ENCODE measurements at regions not wholly inside any gene's neighbourhood (a gene's known extent, or its start where the extent isn't known, plus 50 kb on each side); places are given as distances from the start of the nearest gene placed in this dataset.

DNA sequence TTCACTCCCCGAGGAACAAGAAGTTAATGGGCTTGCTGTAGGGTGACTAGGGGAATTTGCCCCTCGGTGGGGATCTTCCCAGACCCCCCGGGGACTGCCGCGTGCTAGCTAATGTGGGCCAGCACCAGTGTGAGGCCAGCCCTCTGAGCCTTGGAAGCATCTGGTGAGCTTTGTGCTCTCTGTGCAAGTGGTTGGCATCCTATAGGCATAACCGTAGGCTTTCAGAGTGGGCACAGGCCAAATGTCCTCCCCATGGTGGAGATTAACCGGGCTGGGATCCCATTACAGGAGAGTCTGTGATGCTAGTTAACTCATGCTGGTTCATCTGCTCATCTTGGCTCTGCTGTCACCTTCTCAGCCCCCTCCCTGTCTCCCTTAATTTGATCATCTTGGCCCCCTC is 125.7 kb downstream of the TRIM29 start:
- Histone ChIP-seq H3K4me3 (replicated peaks in 1 of 3; ENCODE audit: low read depth in 2 of 3, low read length in 3 of 3) (no peak overlapping the region), H3K79me2 (ENCODE audit: insufficient read depth, low read length) (no peaks in the 10 kb centered on the region), H4K20me1 (ENCODE audit: insufficient read depth, low read length) (no peaks in the 10 kb centered on the region), H3K4me1 (ENCODE audit: control insufficient read depth in 1 of 2, insufficient read depth in 2 of 2, low read length in 2 of 2) (no peaks in the 10 kb centered on the region), H2AFZ (ENCODE audit: insufficient read depth, low read depth, low read length, poor library complexity, severe bottlenecking) (no peak overlapping the region), H3K9ac (ENCODE audit: insufficient read depth, low read length, poor library complexity, severe bottlenecking) (no peak overlapping the region), H3K27ac (ENCODE audit: low read depth in 1 of 2, low read length in 2 of 2) (no peak overlapping the region), H3K9me3 (replicated peaks in 1 of 2; ENCODE audit: control insufficient read depth in 1 of 2, insufficient read depth in 1 of 2, low read length in 2 of 2) (no peaks in the 10 kb centered on the region), H3K36me3 (replicated peaks in 1 of 2; ENCODE audit: control insufficient read depth in 1 of 2, insufficient read depth in 2 of 2, low read length in 2 of 2) (no peaks in the 10 kb centered on the region), H3K27me3 (ENCODE audit: control insufficient read depth in 2 of 2, insufficient read depth in 2 of 2, low read length in 2 of 2) (peaks cover 0 to 9% of the 10 kb centered on the region in 2 donors), H3K4me2 (replicated peaks; ENCODE audit: extremely low read depth, low read length, poor library complexity, severe bottlenecking) (no peak overlapping the region)
- Mint-ChIP-seq H3K4me1 (no peaks in the 10 kb centered on the region), H3K4me3 (no peak overlapping the region), H3K27ac (no peak overlapping the region), H3K27me3 (ENCODE audit: low read depth in 3 of 3) (peaks cover 25 to 38% (median 35%) of the 10 kb centered on the region in 3 donors), H3K9me3 (no peaks in the 10 kb centered on the region), H3K36me3 (no peaks in the 10 kb centered on the region)
- TF ChIP-seq, protein P1, sequence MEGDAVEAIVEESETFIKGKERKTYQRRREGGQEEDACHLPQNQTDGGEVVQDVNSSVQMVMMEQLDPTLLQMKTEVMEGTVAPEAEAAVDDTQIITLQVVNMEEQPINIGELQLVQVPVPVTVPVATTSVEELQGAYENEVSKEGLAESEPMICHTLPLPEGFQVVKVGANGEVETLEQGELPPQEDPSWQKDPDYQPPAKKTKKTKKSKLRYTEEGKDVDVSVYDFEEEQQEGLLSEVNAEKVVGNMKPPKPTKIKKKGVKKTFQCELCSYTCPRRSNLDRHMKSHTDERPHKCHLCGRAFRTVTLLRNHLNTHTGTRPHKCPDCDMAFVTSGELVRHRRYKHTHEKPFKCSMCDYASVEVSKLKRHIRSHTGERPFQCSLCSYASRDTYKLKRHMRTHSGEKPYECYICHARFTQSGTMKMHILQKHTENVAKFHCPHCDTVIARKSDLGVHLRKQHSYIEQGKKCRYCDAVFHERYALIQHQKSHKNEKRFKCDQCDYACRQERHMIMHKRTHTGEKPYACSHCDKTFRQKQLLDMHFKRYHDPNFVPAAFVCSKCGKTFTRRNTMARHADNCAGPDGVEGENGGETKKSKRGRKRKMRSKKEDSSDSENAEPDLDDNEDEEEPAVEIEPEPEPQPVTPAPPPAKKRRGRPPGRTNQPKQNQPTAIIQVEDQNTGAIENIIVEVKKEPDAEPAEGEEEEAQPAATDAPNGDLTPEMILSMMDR (IDR thresholded peaks at IDR 0.05): no peak
- 69% methylated on average over 7 of the region's 7 CpGs for WGBS (ENCODE audit: insufficient coverage)
- intact Hi-C loops (cut with micrococcal nuclease): no loop called here
- no peak for DNase-seq

DNA sequence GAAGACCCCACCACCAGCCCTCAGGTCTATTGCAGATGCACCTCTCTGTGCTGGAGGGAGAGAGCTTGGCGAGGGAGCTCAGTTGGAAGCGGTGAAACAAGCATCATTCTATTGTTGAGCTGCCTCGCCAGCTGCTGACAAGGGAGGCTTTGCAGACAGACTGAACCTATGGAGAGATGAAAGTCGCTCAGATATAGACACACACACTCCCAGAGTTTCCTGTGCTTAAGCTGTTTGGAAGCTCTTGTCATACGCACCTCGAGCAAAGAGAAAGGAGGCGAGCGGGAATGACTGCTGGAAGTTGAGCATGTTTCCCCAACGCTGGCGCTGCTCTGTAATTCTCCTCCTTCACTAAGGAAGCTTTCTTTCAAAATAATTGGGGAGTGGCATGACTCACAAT is 126.1 kb downstream of the TRIM29 start:
- TF ChIP-seq, protein P1 (IDR thresholded peaks at IDR 0.05): no peak
- Histone ChIP-seq H3K79me2 (ENCODE audit: insufficient read depth, low read length) (no peaks in the 10 kb centered on the region), H3K4me3 (replicated peaks in 1 of 3; ENCODE audit: low read depth in 2 of 3, low read length in 3 of 3) (no peak overlapping the region), H3K9ac (ENCODE audit: insufficient read depth, low read length, poor library complexity, severe bottlenecking) (no peak overlapping the region), H3K4me2 (replicated peaks; ENCODE audit: extremely low read depth, low read length, poor library complexity, severe bottlenecking) (no peak overlapping the region), H3K36me3 (replicated peaks in 1 of 2; ENCODE audit: control insufficient read depth in 1 of 2, insufficient read depth in 2 of 2, low read length in 2 of 2) (no peaks in the 10 kb centered on the region), H4K20me1 (ENCODE audit: insufficient read depth, low read length) (no peaks in the 10 kb centered on the region), H3K27me3 (ENCODE audit: control insufficient read depth in 2 of 2, insufficient read depth in 2 of 2, low read length in 2 of 2) (peaks cover 0 to 9% of the 10 kb centered on the region in 2 donors), H3K27ac (ENCODE audit: low read depth in 1 of 2, low read length in 2 of 2) (no peak overlapping the region), H2AFZ (ENCODE audit: insufficient read depth, low read depth, low read length, poor library complexity, severe bottlenecking) (no peak overlapping the region), H3K9me3 (replicated peaks in 1 of 2; ENCODE audit: control insufficient read depth in 1 of 2, insufficient read depth in 1 of 2, low read length in 2 of 2) (no peaks in the 10 kb centered on the region), H3K4me1 (ENCODE audit: control insufficient read depth in 1 of 2, insufficient read depth in 2 of 2, low read length in 2 of 2) (no peaks in the 10 kb centered on the region)
- intact Hi-C loops (cut with micrococcal nuclease): no loop called here
- no peak for DNase-seq
- Mint-ChIP-seq H3K36me3 (no peaks in the 10 kb centered on the region), H3K4me1 (no peaks in the 10 kb centered on the region), H3K27ac (no peak overlapping the region), H3K9me3 (no peaks in the 10 kb centered on the region), H3K4me3 (no peak overlapping the region), H3K27me3 (ENCODE audit: low read depth in 3 of 3) (peaks cover 23 to 38% (median 34%) of the 10 kb centered on the region in 3 donors)
- 100% methylated on average over 1 of the region's 10 CpGs for WGBS (ENCODE audit: insufficient coverage)
